PC-3 (cell line): ENCODE measurements at regions not wholly inside any gene's neighbourhood (a gene's known extent, or its start where the extent isn't known, plus 50 kb on each side); places are given as distances from the start of the nearest gene placed in this dataset.
"Not testable (repeated sequence)": the region's sequence is repeated elsewhere in the genome, so short reads cannot be mapped to it uniquely, and the experiment has no call there.

ENCODE experiments used
- ATAC-seq: fragments of 200-7000 bp; cut with Tn5 transposase; 2 replicates; pipeline ENCODE4 v1.9.1; 2020; ENCODE audit warnings: mild to moderate bottlenecking, moderate library complexity
- BruUV-seq: library from RNA; stranded (reverse); fragments of 400-500 nt; replicated peaks from 2 replicates; lab custom pipeline; 2021; lab: Mats Ljungman, UMichigan
- CTCF ChIA-PET: fragments of 300-600 bp; sonication (Branson Sonifier 250); formaldehyde crosslinking; loops from one replicate; lab custom pipeline; 2022; ENCODE audit warnings: antibody characterized with exemption; lab: Charles Lee
- POLR2A ChIA-PET: fragments of 300-600 bp; sonication (Branson Sonifier 250); formaldehyde crosslinking; loops from one replicate; lab custom pipeline; 2022; ENCODE audit warnings: antibody characterized with exemption; ENCODE audit not compliant: unreplicated experiment; lab: Charles Lee
- DNase-seq: peaks from one replicate; pipeline ENCODE4 v3.0.0-alpha.2; 2015
- H2AFZ ChIP-seq: fragments of 300-600 bp; sonication (generic); 2 replicates; pipeline ENCODE4 v1.6.0; 2016; ENCODE audit warnings: antibody characterized with exemption, low read length
- H3F3A ChIP-seq: fragments of 300-600 bp; sonication (generic); one replicate; pipeline ENCODE4 v1.6.0; 2017; ENCODE audit warnings: antibody characterized with exemption, low read length, control low read depth, mild to moderate bottlenecking; ENCODE audit not compliant: unreplicated experiment
- H3K27ac ChIP-seq: fragments of 300-600 bp; sonication (generic); 2 replicates; pipeline ENCODE4 v1.5.1; 2016; ENCODE audit warnings: mild to moderate bottlenecking, low read length
- H3K27me3 ChIP-seq: fragments of 300-600 bp; sonication (generic); 2 replicates; pipeline ENCODE4 v1.6.1; 2016; ENCODE audit warnings: low read length, mixed read lengths
- H3K36me3 ChIP-seq: fragments of 300-600 bp; sonication (generic); 2 replicates; pipeline ENCODE4 v1.6.1; 2016; ENCODE audit warnings: low read depth, mixed run types, low read length, mixed read lengths
- H3K4me1 ChIP-seq: fragments of 300-600 bp; sonication (generic); 2 replicates; pipeline ENCODE4 v1.5.1; 2016; ENCODE audit warnings: low read length; ENCODE audit not compliant: insufficient read depth
- H3K4me2 ChIP-seq: fragments of 300-600 bp; sonication (generic); 2 replicates; pipeline ENCODE4 v1.6.0; 2016; ENCODE audit warnings: low read length
- H3K4me3 ChIP-seq: fragments of 300-600 bp; sonication (generic); 2 replicates; pipeline ENCODE4 v1.5.1; 2016; ENCODE audit warnings: mild to moderate bottlenecking, low read length, mixed read lengths
- H3K79me2 ChIP-seq: fragments of 300-600 bp; sonication (generic); 2 replicates; pipeline ENCODE4 v1.6.1; 2017; ENCODE audit warnings: low read length, mixed read lengths
- H3K9ac ChIP-seq: fragments of 300-600 bp; sonication (generic); 2 replicates; pipeline ENCODE4 v1.6.0; 2016; ENCODE audit warnings: mild to moderate bottlenecking, low read length
- H3K9me2 ChIP-seq: fragments of 300-600 bp; sonication (generic); replicated peaks from 2 replicates; pipeline ENCODE4 v1.6.1; 2016; ENCODE audit warnings: mixed run types, low read length, mixed read lengths
- H3K9me3 ChIP-seq: fragments of 300-600 bp; sonication (generic); 2 replicates; pipeline ENCODE4 v1.6.1; 2016; ENCODE audit warnings: low read length, mixed read lengths
- H4K20me1 ChIP-seq: fragments of 300-600 bp; sonication (generic); 2 replicates; pipeline ENCODE4 v1.6.1; 2016; ENCODE audit warnings: low read length, mixed read lengths
- EZH2 ChIP-seq: fragments of 300-600 bp; sonication (generic); IDR thresholded peaks from one replicate; pipeline ENCODE4 v1.6.1; 2017; ENCODE audit warnings: antibody characterized with exemption, mild to moderate bottlenecking, low read length; ENCODE audit not compliant: unreplicated experiment
- EZH2phosphoT487 ChIP-seq: fragments of 300-600 bp; sonication (generic); IDR thresholded peaks from 2 replicates; pipeline ENCODE4 v1.6.1; 2018; ENCODE audit warnings: mild to moderate bottlenecking, antibody characterized with exemption, low read length, borderline replicate concordance
- intact Hi-C: fragments of 100-400 bp; cut with micrococcal nuclease; formaldehyde crosslinking; loops from 2 replicates; pipeline ENCODE4 v1.9.0; 2023
- TF ChIP-seq, protein P1 (sequence below): fragments of 300-600 bp; sonication (generic); conservative IDR thresholded peaks from 2 replicates; pipeline ENCODE4 v1.5.1; 2017; ENCODE audit warnings: antibody characterized with exemption, low read depth, mild to moderate bottlenecking, low read length

DNA sequence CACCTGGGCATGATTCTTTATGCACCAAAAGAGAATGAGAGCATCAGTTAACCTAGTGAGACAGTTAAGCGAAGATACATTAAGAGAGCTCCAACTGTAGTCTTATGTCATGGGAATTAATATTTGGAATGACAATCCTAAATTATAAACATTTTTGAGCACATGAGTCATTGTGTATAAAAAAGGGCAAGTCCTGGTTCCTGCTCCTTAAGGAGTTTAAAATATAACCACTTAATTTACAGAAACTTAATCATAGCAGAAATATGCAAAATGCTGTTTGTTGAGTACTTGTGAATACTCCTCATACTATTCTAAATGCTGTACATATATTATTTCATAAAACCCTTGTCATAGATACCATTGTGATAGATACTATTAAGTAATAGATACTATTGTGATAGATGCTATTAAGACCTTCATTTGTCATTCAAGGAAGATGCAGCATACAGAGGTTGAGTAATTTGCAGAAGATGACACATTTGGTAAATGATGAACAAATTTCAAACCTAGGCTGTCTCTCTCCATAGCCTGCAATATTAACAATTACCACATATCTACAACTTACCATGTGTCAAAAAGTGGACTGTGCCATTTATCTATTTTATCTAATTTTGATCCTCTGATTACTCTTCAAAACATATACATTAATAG lies 301.0 kb downstream of the TBC1D4 start:
- Histone ChIP-seq H3K27ac (peak overlapping the region; percentile 69), H3K27me3 (no peaks in the 10 kb centered on the region), H3K9me2 (no peaks in the 10 kb centered on the region), H3K4me3 (no peak overlapping the region), H3F3A (peaks cover 8% of the 10 kb centered on the region), H3K79me2 (no peaks in the 10 kb centered on the region), H2AFZ (no peak overlapping the region), H3K36me3 (no peaks in the 10 kb centered on the region), H3K9me3 (no peaks in the 10 kb centered on the region), H3K9ac (no peak overlapping the region), H3K4me1 (peaks cover 31% of the 10 kb centered on the region), H3K4me2 (peak overlapping the region; percentile 35), H4K20me1 (no peaks in the 10 kb centered on the region)
- TF ChIP-seq EZH2phosphoT487 (no peak), EZH2 (no peak)
- TF ChIP-seq, protein P1, sequence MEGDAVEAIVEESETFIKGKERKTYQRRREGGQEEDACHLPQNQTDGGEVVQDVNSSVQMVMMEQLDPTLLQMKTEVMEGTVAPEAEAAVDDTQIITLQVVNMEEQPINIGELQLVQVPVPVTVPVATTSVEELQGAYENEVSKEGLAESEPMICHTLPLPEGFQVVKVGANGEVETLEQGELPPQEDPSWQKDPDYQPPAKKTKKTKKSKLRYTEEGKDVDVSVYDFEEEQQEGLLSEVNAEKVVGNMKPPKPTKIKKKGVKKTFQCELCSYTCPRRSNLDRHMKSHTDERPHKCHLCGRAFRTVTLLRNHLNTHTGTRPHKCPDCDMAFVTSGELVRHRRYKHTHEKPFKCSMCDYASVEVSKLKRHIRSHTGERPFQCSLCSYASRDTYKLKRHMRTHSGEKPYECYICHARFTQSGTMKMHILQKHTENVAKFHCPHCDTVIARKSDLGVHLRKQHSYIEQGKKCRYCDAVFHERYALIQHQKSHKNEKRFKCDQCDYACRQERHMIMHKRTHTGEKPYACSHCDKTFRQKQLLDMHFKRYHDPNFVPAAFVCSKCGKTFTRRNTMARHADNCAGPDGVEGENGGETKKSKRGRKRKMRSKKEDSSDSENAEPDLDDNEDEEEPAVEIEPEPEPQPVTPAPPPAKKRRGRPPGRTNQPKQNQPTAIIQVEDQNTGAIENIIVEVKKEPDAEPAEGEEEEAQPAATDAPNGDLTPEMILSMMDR = no peak
- CTCF ChIA-PET = no interaction called here
- TSS peak; percentile 58 for BruUV-seq
- peak; percentile 78 for DNase-seq
- POLR2A ChIA-PET = no interaction called here
- intact Hi-C loops = loop anchor here (1.0 kb wide), 1 partner anchor 311 kb away; no protein-coding TSS in a partner anchor
- peak; percentile 92 for ATAC-seq

GRCh38 chr13:75178436-75178835 lies 303.5 kb downstream of the TBC1D4 start:
- DNase-seq (no peak), ATAC-seq (no peak)
- Histone ChIP-seq H3K27me3 (no peaks in the 10 kb centered on the region), H2AFZ (no peak overlapping the region), H4K20me1 (no peaks in the 10 kb centered on the region), H3K4me1 (peaks cover 31% of the 10 kb centered on the region), H3K9ac (no peak overlapping the region), H3K36me3 (no peaks in the 10 kb centered on the region), H3K9me2 (no peaks in the 10 kb centered on the region), H3K9me3 (no peaks in the 10 kb centered on the region), H3F3A (peaks cover 8% of the 10 kb centered on the region), H3K27ac (no peak overlapping the region), H3K4me3 (no peak overlapping the region), H3K4me2 (no peak overlapping the region), H3K79me2 (no peaks in the 10 kb centered on the region)
- intact Hi-C loops = no loop called here
- BruUV-seq = no TSS peak
- ChIA-PET POLR2A (no interaction called here), CTCF (no interaction called here)
- TF ChIP-seq, protein P1 = no peak
- TF ChIP-seq EZH2 = no peak

DNA sequence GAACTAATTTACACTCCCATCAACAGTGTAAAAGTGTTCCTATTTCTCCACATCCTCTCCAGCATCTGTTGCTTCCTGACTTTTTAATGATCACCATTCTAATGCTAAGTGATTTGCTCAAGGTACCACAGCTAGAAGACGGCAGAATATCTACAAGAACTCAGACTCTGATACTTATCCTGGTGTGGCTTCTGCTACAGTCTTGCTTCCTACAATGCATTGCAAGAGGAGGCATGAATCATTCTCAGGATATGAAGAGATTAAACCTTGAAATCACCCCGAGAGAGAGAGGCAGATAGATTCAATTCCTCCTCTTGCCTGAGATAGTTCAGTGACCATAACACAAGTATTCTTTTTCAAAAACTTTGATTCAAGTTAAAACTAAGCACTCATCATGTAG lies 306.4 kb downstream of the TBC1D4 start:
- H3K4me1 ChIP-seq = peaks cover 8% of the 10 kb centered on the region
- no peak overlapping the region for H2AFZ ChIP-seq
- H3K79me2 ChIP-seq = no peaks in the 10 kb centered on the region
- intact Hi-C loops = no loop called here
- no TSS peak for BruUV-seq
- H3K9me2 ChIP-seq = no peaks in the 10 kb centered on the region
- POLR2A ChIA-PET = no interaction called here
- H3K9me3 ChIP-seq = no peaks in the 10 kb centered on the region
- no peak overlapping the region for H3K4me2 ChIP-seq
- no peak for ATAC-seq
- H3K27me3 ChIP-seq = no peaks in the 10 kb centered on the region
- no peak overlapping the region for H3K4me3 ChIP-seq
- TF ChIP-seq EZH2phosphoT487 = no peak
- no peak for TF ChIP-seq EZH2
- TF ChIP-seq, protein P1 = no peak
- no peak overlapping the region for H3K9ac ChIP-seq
- H3K27ac ChIP-seq = no peak overlapping the region
- H4K20me1 ChIP-seq = no peaks in the 10 kb centered on the region
- no peaks in the 10 kb centered on the region for H3F3A ChIP-seq
- no peaks in the 10 kb centered on the region for H3K36me3 ChIP-seq
- DNase-seq = no peak
- CTCF ChIA-PET = no interaction called here

- H3K36me3 ChIP-seq, H3K27me3 ChIP-seq, H3K79me2 ChIP-seq, H3K9me3 ChIP-seq, DNase-seq, H3K9me2 ChIP-seq, H3K4me3 ChIP-seq, H4K20me1 ChIP-seq, H3F3A ChIP-seq, BruUV-seq, CTCF ChIA-PET, POLR2A ChIA-PET, ATAC-seq, H3K27ac ChIP-seq, H3K4me2 ChIP-seq, intact Hi-C loops, H2AFZ ChIP-seq, H3K9ac ChIP-seq, H3K4me1 ChIP-seq: not testable (repeated sequence)
These were observed 306.9 kb downstream of the TBC1D4 start for GRCh38 chr13:75175097-75175496.
